H1 (cell line): ENCODE measurements at regions not wholly inside any gene's neighbourhood (a gene's known extent, or its start where the extent isn't known, plus 50 kb on each side); places are given as distances from the start of the nearest gene placed in this dataset.

ENCODE experiments used
- CBX8 ChIP-seq: fragments of 300-800, 300-1000 bp; sonication (generic); IDR thresholded peaks from 2 replicates; pipeline ENCODE4 v1.7.1; 2016; ENCODE audit warnings: low read depth, low read length, borderline replicate concordance
- RAD21 ChIP-seq, 2 experiments: IDR thresholded peaks in 1 of 2; conservative IDR thresholded peaks in 1 of 2; 2 replicates each; pipeline ENCODE4 v1.6.1; 2011; ENCODE audit warnings: low read depth in 2 of 2, low read length in 2 of 2, improper control_type of control experiment in 1 of 2, inconsistent platforms in 1 of 2, mild to moderate bottlenecking in 1 of 2, moderate library complexity in 1 of 2
- RBBP5 ChIP-seq: IDR thresholded peaks from 2 replicates; pipeline ENCODE4 v1.7.1; 2012; ENCODE audit warnings: low read depth, mild to moderate bottlenecking, inconsistent platforms, low read length, moderate library complexity, borderline replicate concordance
- SIN3A ChIP-seq, 2 experiments: IDR thresholded peaks in 1 of 2; conservative IDR thresholded peaks in 1 of 2; 2 replicates each; pipeline ENCODE4 v1.6.1; 2011 to 2012; ENCODE audit warnings: low read length in 2 of 2, improper control_type of control experiment in 1 of 2, low read depth in 1 of 2, mild to moderate bottlenecking in 1 of 2
- SIX5 ChIP-seq: IDR thresholded peaks from 2 replicates; pipeline ENCODE4 v1.6.1; 2011; ENCODE audit warnings: mild to moderate bottlenecking, low read depth, low read length
- TF ChIP-seq, protein P1 (sequence below), 3 experiments: IDR thresholded peaks; 1 replicate in 2 of 3; 2 replicates in 1 of 3; pipeline versions ENCODE4 v1.5.1 to v1.6.1; 2011; ENCODE audit warnings: low read length in 3 of 3, mild to moderate bottlenecking in 3 of 3, inconsistent platforms in 2 of 3, low read depth in 1 of 3, moderate library complexity in 1 of 3; ENCODE audit not compliant: insufficient read depth in 1 of 3; ENCODE audit errors: control extremely low read depth in 1 of 3
- TF ChIP-seq, protein P2 (sequence below): IDR thresholded peaks from 2 replicates; pipeline ENCODE4 v1.6.1; 2012; ENCODE audit warnings: inconsistent platforms

DNA sequence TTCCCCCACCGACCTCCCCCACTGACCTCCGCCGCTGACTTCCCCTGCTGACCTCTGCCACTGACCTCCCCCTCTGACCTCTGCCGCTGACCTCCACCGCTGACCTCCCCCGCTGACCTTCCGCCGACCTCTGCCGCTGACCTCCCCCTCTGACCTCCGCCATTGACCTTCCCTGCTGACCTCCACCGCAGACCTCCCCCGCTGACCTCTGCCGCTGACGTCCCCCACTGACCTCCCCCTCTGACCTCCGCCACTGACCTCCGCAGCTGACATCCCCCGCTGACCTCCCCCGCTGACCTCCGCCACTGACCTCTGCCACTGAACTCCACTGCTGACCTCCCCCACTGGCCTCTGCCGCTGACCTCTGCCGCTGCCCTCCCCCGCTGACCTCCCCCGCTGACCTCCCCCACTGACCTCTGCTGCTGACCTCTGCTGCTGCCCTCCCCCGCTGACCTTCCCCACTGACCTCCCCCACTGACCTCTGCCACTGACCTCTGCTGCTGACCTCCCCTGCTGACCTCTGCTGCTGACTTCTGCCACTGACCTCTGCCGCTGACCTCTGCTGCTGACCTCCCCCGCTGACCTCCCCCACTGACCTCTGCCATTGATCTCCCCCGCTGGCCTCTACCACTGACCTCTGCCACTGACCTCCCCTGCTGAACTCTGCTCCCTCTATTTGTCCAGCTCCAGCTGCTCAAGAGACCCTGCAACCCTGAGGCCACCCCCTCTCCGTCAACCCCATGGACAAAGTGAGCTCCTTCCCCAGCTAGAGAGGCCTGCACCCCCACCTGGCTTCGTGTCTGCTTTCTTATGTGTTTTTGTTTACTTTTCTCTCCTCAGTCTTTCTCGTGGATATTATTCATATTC, 91.4 kb upstream of the AFDN start (continued):
- TF ChIP-seq, protein P1, sequence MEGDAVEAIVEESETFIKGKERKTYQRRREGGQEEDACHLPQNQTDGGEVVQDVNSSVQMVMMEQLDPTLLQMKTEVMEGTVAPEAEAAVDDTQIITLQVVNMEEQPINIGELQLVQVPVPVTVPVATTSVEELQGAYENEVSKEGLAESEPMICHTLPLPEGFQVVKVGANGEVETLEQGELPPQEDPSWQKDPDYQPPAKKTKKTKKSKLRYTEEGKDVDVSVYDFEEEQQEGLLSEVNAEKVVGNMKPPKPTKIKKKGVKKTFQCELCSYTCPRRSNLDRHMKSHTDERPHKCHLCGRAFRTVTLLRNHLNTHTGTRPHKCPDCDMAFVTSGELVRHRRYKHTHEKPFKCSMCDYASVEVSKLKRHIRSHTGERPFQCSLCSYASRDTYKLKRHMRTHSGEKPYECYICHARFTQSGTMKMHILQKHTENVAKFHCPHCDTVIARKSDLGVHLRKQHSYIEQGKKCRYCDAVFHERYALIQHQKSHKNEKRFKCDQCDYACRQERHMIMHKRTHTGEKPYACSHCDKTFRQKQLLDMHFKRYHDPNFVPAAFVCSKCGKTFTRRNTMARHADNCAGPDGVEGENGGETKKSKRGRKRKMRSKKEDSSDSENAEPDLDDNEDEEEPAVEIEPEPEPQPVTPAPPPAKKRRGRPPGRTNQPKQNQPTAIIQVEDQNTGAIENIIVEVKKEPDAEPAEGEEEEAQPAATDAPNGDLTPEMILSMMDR (IDR thresholded peaks at IDR 0.05; ENCODE audit: control extremely low read depth in 1 of 3, insufficient read depth in 1 of 3, low read depth in 1 of 3, low read length in 3 of 3): no peak
- TF ChIP-seq RAD21 (IDR thresholded peaks at IDR 0.05 in 1 of 2, conservative IDR thresholded peaks at IDR 0.05 in 1 of 2; ENCODE audit: low read depth in 2 of 2, low read length in 2 of 2) (no peak), CBX8 (no peak), SIN3A (conservative IDR thresholded peaks at IDR 0.05 in 1 of 2, IDR thresholded peaks at IDR 0.05 in 1 of 2; ENCODE audit: low read depth in 1 of 2, low read length in 2 of 2) (no peak), RBBP5 (no peak), SIX5 (no peak)
- TF ChIP-seq, protein P2, sequence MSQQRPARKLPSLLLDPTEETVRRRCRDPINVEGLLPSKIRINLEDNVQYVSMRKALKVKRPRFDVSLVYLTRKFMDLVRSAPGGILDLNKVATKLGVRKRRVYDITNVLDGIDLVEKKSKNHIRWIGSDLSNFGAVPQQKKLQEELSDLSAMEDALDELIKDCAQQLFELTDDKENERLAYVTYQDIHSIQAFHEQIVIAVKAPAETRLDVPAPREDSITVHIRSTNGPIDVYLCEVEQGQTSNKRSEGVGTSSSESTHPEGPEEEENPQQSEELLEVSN: no peak
- TF ChIP-seq, all 59 proteins: peak for 0
